ENCODE measurements at regions not wholly inside any gene's neighbourhood (a gene's known extent, or its start where the extent isn't known, plus 50 kb on each side); places are given as distances from the start of the nearest gene placed in this dataset.

DNA sequence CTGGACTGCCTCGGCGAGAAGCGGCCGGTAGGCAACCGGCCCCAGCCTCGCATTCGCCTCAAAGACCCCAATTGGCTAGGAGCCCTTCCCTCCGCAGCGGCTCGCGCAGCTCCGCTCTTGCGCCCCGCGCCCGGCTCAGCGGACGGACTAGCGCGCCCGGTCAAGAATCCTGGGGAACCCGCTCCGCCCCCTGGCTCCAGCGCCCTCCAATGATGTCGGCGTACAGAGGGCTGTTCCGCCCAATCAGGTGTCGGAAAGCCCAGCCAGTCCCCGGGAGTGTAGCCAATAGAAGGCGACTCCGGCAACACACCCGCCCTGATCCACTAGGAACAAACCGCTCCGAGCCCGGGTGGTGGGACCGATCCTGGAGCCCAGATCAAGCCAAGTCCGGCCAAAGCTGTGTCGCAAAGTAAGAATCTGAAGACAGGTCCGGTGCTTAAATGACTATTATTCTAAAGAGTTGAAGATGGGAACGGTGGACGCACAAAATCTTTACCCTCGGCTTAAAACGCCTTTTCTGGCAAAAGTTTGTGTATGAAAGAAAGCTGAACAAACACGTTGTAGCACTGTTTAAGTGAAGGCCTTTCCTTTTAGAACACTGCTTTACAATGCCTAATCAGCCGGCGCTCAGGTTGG lies 132.2 kb downstream of the OGFRL1 start:
- Histone ChIP-seq H3K4me1 (no peaks in the 10 kb centered on the region), H3K4me3 (peak overlapping the region; percentile 76 to 87), H3K27me3 (no peaks in the 10 kb centered on the region), H3K36me3 (no peaks in the 10 kb centered on the region), H3K9me3 (no peaks in the 10 kb centered on the region), H3K27ac (peak overlapping the region; percentile 86 to 97)
- TF ChIP-seq POLR2A (IDR thresholded peaks at IDR 0.05), result peak; percentile 90 to 93
- TF ChIP-seq CTCF (IDR thresholded peaks at IDR 0.05), result no peak
- intact Hi-C loops (cut with DNase I; ENCODE audit: low total_unique reads), result no loop called here
- DNase-seq, result peak; percentile 95 to 96

DNA sequence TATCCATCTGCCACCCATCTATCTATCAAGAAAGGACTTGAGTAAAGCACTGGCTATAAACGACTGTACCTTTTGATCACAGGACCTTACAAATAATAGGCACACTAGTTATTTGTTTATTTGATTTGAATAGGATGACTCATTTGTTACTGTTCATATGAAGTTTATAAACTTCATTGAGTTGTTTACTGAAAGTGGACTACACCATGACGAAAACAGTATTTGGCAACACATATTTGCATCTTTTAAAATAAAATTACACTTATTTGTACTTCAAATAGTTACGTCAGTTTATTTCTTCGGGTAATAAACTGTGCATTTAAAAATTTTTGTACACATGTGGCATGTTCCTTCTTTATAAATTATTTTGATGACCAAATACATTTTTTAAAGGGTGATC lies 133.0 kb downstream of the OGFRL1 start:
- TF ChIP-seq POLR2A (IDR thresholded peaks at IDR 0.05) (no peak), CTCF (IDR thresholded peaks at IDR 0.05) (no peak)
- intact Hi-C loops (cut with DNase I; ENCODE audit: low total_unique reads), result no loop called here
- H3K27me3 ChIP-seq, result no peaks in the 10 kb centered on the region
- no peaks in the 10 kb centered on the region for H3K36me3 ChIP-seq
- peak overlapping the region; percentile 86 to 97 for H3K27ac ChIP-seq
- H3K4me1 ChIP-seq, result no peaks in the 10 kb centered on the region
- no peak overlapping the region for H3K4me3 ChIP-seq
- no peaks in the 10 kb centered on the region for H3K9me3 ChIP-seq
- DNase-seq, result no peak

GRCh38 chr6:71430018-71430417 lies 141.4 kb downstream of the OGFRL1 start:
- Histone ChIP-seq H3K4me3 (no peak overlapping the region), H3K27me3 (no peaks in the 10 kb centered on the region), H3K9me3 (no peaks in the 10 kb centered on the region), H3K4me1 (no peaks in the 10 kb centered on the region), H3K27ac (no peak overlapping the region), H3K36me3 (no peaks in the 10 kb centered on the region)
- intact Hi-C loops (cut with DNase I; ENCODE audit: low total_unique reads), result no loop called here
- no peak for DNase-seq
- TF ChIP-seq CTCF (IDR thresholded peaks at IDR 0.05) (no peak), POLR2A (IDR thresholded peaks at IDR 0.05) (no peak)

GRCh38 chr6:71433441-71433840 lies 144.8 kb downstream of the OGFRL1 start:
- Histone ChIP-seq H3K4me3 (no peak overlapping the region), H3K9me3 (no peaks in the 10 kb centered on the region), H3K27ac (no peak overlapping the region), H3K4me1 (no peaks in the 10 kb centered on the region), H3K27me3 (no peaks in the 10 kb centered on the region), H3K36me3 (no peaks in the 10 kb centered on the region)
- intact Hi-C loops (cut with DNase I; ENCODE audit: low total_unique reads), result no loop called here
- DNase-seq, result no peak
- TF ChIP-seq CTCF (IDR thresholded peaks at IDR 0.05) (no peak), POLR2A (IDR thresholded peaks at IDR 0.05) (no peak)

DNA sequence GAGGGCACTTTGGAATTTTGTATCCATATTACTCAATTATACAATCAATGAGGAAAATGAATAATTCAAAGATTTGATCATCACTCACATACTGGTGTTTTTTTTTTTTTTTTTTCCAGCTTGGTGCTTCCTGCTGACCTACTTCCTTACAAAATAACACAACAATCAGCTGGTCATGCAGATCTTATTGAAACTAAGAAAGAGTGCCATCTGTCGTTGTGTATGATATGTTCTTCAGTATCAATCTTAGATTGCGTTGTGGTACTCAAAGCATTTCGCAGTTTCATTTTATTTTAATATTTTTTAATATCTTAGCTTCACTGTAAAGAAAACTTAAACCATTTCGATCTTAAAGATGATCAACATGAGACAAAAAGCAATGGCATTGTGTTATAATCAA lies 155.6 kb downstream of the OGFRL1 start:
- no peaks in the 10 kb centered on the region for H3K36me3 ChIP-seq
- H3K4me1 ChIP-seq, result no peaks in the 10 kb centered on the region
- no peaks in the 10 kb centered on the region for H3K9me3 ChIP-seq
- DNase-seq, result no peak
- no peak for TF ChIP-seq POLR2A (IDR thresholded peaks at IDR 0.05)
- no peak for TF ChIP-seq CTCF (IDR thresholded peaks at IDR 0.05)
- no peaks in the 10 kb centered on the region for H3K27me3 ChIP-seq
- intact Hi-C loops (cut with DNase I; ENCODE audit: low total_unique reads), result no loop called here
- H3K4me3 ChIP-seq, result no peak overlapping the region
- no peak overlapping the region for H3K27ac ChIP-seq

Measured in uterus (tissue), 3 donors.